ENCODE measurements at regions not wholly inside any gene's neighbourhood (a gene's known extent, or its start where the extent isn't known, plus 50 kb on each side); places are given as distances from the start of the nearest gene placed in this dataset.

- TF ChIP-seq POLR2A (IDR thresholded peaks at IDR 0.05) (no peak), CTCF (IDR thresholded peaks at IDR 0.05) (no peak), POLR2AphosphoS5 (IDR thresholded peaks at IDR 0.05; ENCODE audit: insufficient read depth in 1 of 2, low read depth in 1 of 2) (no peak)
These were observed 85.8 kb upstream of the ARHGEF3 start for GRCh38 chr3:56887402-56888025.

Data from vagina (tissue), 2 donors.